WTC11 (cell line): ENCODE measurements at regions not wholly inside any gene's neighbourhood (a gene's known extent, or its start where the extent isn't known, plus 50 kb on each side); places are given as distances from the start of the nearest gene placed in this dataset.

Experiments used
- ATAC-seq: fragments of 200-7000 bp; cut with Tn5 transposase; 2 replicates; pipeline ENCODE4 v1.10.0; 2021; ENCODE audit warnings: mild to moderate bottlenecking, moderate library complexity
- CTCF ChIA-PET: fragments of 300-600 bp; sonication (Branson Sonifier 250); formaldehyde crosslinking; loops from one replicate; lab custom pipeline; 2021; ENCODE audit warnings: antibody characterized with exemption; lab: Charles Lee
- POLR2A ChIA-PET: fragments of 350-600 bp; sonication (Branson Sonifier 250); formaldehyde crosslinking; loops from one replicate; lab custom pipeline; 2021; ENCODE audit warnings: antibody characterized with exemption; lab: Charles Lee
- DNase-seq: peaks from one replicate; pipeline ENCODE4 v3.0.0; 2021; ENCODE audit warnings: low spot score
- H3K27ac Mint-ChIP-seq: 2 replicates; pipeline ENCODE4 v1.8.0; 2021; ENCODE audit warnings: mixed read lengths
- H3K27me3 Mint-ChIP-seq: 2 replicates; pipeline ENCODE4 v1.8.0; 2021; ENCODE audit warnings: low read depth, mild to moderate bottlenecking, moderate library complexity, mixed read lengths
- H3K36me3 Mint-ChIP-seq: 2 replicates; pipeline ENCODE4 v1.8.0; 2021; ENCODE audit warnings: mixed read lengths
- H3K4me1 Mint-ChIP-seq: 2 replicates; pipeline ENCODE4 v1.8.0; 2022; ENCODE audit warnings: mixed read lengths
- H3K4me3 Mint-ChIP-seq: 2 replicates; pipeline ENCODE4 v1.8.0; 2021; ENCODE audit warnings: mild to moderate bottlenecking, moderate library complexity, mixed read lengths
- H3K9me3 Mint-ChIP-seq: 2 replicates; pipeline ENCODE4 v1.8.0; 2021; ENCODE audit warnings: mixed read lengths
- GABPB1 ChIP-seq: sonication (generic); formaldehyde crosslinking; IDR thresholded peaks from 2 replicates; pipeline ENCODE4 v1.8.1; 2023; ENCODE audit warnings: mild to moderate bottlenecking, missing genetic modification reagents
- MYBL2 ChIP-seq: sonication (generic); formaldehyde crosslinking; IDR thresholded peaks from 2 replicates; pipeline ENCODE4 v1.8.1; 2023; ENCODE audit warnings: mild to moderate bottlenecking, moderate library complexity, missing genetic modification reagents
- NFATC4 ChIP-seq: fragments of 250-450 bp; sonication (Bioruptor Pico); IDR thresholded peaks from 2 replicates; pipeline ENCODE4 v1.9.0; 2021; ENCODE audit warnings: mild to moderate bottlenecking
- SMAD4 ChIP-seq: sonication (generic); formaldehyde crosslinking; IDR thresholded peaks from 2 replicates; pipeline ENCODE4 v1.8.0; 2022; ENCODE audit warnings: mild to moderate bottlenecking, missing genetic modification reagents
- SOX15 ChIP-seq: fragments of 250-450 bp; sonication (Bioruptor Pico); IDR thresholded peaks from 2 replicates; pipeline ENCODE4 v1.9.0; 2021; ENCODE audit warnings: mild to moderate bottlenecking
- ZNF121 ChIP-seq: sonication (generic); formaldehyde crosslinking; IDR thresholded peaks from 2 replicates; pipeline ENCODE4 v1.8.0; 2023; ENCODE audit warnings: missing genetic modification reagents
- ZNF263 ChIP-seq: sonication (generic); formaldehyde crosslinking; IDR thresholded peaks from 2 replicates; pipeline ENCODE4 v1.8.1; 2022; ENCODE audit warnings: low read depth, mild to moderate bottlenecking, moderate library complexity, missing genetic modification reagents
- TF ChIP-seq, protein P1 (sequence below): sonication (generic); formaldehyde crosslinking; IDR thresholded peaks from 2 replicates; pipeline ENCODE4 v1.8.1; 2023; ENCODE audit warnings: mild to moderate bottlenecking, missing genetic modification reagents, borderline replicate concordance
- TF ChIP-seq, protein P2 (sequence below): sonication (generic); formaldehyde crosslinking; IDR thresholded peaks from 2 replicates; pipeline ENCODE4 v1.8.1; 2022; ENCODE audit warnings: low read depth, missing genetic modification reagents, borderline replicate concordance
- TF ChIP-seq, protein P3 (sequence below): sonication (generic); formaldehyde crosslinking; IDR thresholded peaks from 2 replicates; pipeline ENCODE4 v1.8.1; 2023; ENCODE audit warnings: mild to moderate bottlenecking, missing genetic modification reagents
- TF ChIP-seq, protein P4 (sequence below): fragments of 250-450 bp; sonication (Bioruptor Pico); IDR thresholded peaks from 2 replicates; pipeline ENCODE4 v1.8.0; 2021; ENCODE audit warnings: mild to moderate bottlenecking
- TF ChIP-seq, protein P5 (sequence below): sonication (generic); formaldehyde crosslinking; IDR thresholded peaks from 2 replicates; pipeline ENCODE4 v1.8.0; 2022; ENCODE audit warnings: mild to moderate bottlenecking, missing genetic modification reagents
- TF ChIP-seq, protein P6 (sequence below): sonication (generic); formaldehyde crosslinking; conservative IDR thresholded peaks from 2 replicates; pipeline ENCODE4 v1.8.1; 2022; ENCODE audit warnings: mild to moderate bottlenecking, missing genetic modification reagents
- TF ChIP-seq, protein P7 (sequence below): sonication (generic); formaldehyde crosslinking; IDR thresholded peaks from 2 replicates; pipeline ENCODE4 v1.8.1; 2022; ENCODE audit warnings: mild to moderate bottlenecking, moderate library complexity, missing genetic modification reagents

DNA sequence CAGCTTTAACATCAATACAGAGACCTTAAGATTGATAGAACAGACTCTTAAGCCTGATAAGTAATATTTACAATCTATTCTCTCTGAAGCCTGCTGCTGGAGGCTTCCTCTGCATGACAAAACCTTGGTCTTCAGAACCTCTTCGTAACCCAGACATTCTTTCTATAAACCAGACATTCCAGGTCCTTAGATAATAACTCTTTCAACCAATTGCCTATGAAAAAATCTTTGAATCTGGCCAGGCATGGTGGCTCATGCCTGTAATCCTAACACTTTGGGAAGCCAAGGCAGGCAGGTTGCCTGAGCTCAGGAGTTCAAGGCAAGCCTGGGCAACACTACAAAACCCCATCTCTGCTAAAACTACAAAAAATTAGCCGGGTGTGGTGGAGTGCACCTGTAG is 327.8 kb downstream of the ENC1 start (continued):
- TF ChIP-seq, protein P1, sequence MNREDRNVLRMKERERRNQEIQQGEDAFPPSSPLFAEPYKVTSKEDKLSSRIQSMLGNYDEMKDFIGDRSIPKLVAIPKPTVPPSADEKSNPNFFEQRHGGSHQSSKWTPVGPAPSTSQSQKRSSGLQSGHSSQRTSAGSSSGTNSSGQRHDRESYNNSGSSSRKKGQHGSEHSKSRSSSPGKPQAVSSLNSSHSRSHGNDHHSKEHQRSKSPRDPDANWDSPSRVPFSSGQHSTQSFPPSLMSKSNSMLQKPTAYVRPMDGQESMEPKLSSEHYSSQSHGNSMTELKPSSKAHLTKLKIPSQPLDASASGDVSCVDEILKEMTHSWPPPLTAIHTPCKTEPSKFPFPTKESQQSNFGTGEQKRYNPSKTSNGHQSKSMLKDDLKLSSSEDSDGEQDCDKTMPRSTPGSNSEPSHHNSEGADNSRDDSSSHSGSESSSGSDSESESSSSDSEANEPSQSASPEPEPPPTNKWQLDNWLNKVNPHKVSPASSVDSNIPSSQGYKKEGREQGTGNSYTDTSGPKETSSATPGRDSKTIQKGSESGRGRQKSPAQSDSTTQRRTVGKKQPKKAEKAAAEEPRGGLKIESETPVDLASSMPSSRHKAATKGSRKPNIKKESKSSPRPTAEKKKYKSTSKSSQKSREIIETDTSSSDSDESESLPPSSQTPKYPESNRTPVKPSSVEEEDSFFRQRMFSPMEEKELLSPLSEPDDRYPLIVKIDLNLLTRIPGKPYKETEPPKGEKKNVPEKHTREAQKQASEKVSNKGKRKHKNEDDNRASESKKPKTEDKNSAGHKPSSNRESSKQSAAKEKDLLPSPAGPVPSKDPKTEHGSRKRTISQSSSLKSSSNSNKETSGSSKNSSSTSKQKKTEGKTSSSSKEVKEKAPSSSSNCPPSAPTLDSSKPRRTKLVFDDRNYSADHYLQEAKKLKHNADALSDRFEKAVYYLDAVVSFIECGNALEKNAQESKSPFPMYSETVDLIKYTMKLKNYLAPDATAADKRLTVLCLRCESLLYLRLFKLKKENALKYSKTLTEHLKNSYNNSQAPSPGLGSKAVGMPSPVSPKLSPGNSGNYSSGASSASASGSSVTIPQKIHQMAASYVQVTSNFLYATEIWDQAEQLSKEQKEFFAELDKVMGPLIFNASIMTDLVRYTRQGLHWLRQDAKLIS = no peak
- no peak for TF ChIP-seq GABPB1 (CRISPR knock-in tag)

DNA sequence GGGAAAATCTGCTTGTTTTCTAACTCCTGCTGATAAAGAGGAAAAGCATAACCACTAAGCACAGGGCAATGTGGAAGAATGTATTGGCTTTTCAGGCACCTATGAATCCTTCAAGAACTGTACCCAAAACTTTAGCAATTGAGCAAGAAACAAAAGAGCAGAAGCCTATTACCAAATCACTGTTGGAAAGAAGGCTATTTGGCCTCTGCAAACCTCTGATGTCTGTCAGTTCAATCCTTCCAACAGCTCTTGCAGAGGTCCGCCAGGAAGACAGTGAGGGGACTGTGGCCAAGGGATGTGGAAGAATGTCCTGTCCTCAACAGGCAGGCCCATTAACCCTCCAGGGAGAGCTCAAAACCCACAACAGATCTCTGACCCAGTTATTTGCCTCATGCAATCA is 328.6 kb downstream of the ENC1 start:
- H3K27me3 Mint-ChIP-seq = no peaks in the 10 kb centered on the region
- no peak overlapping the region for H3K27ac Mint-ChIP-seq
- TF ChIP-seq SMAD4 (CRISPR knock-in tag) (no peak), ZNF263 (CRISPR knock-in tag) (no peak), NFATC4 (CRISPR knock-in tag) (no peak), MYBL2 (CRISPR knock-in tag) (no peak), SOX15 (CRISPR knock-in tag) (no peak), ZNF121 (CRISPR knock-in tag) (no peak)
- TF ChIP-seq, protein P2, sequence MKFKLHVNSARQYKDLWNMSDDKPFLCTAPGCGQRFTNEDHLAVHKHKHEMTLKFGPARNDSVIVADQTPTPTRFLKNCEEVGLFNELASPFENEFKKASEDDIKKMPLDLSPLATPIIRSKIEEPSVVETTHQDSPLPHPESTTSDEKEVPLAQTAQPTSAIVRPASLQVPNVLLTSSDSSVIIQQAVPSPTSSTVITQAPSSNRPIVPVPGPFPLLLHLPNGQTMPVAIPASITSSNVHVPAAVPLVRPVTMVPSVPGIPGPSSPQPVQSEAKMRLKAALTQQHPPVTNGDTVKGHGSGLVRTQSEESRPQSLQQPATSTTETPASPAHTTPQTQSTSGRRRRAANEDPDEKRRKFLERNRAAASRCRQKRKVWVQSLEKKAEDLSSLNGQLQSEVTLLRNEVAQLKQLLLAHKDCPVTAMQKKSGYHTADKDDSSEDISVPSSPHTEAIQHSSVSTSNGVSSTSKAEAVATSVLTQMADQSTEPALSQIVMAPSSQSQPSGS (CRISPR knock-in tag) = no peak
- TF ChIP-seq, protein P3, sequence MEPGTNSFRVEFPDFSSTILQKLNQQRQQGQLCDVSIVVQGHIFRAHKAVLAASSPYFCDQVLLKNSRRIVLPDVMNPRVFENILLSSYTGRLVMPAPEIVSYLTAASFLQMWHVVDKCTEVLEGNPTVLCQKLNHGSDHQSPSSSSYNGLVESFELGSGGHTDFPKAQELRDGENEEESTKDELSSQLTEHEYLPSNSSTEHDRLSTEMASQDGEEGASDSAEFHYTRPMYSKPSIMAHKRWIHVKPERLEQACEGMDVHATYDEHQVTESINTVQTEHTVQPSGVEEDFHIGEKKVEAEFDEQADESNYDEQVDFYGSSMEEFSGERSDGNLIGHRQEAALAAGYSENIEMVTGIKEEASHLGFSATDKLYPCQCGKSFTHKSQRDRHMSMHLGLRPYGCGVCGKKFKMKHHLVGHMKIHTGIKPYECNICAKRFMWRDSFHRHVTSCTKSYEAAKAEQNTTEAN (CRISPR knock-in tag) = no peak
- TF ChIP-seq, protein P4, sequence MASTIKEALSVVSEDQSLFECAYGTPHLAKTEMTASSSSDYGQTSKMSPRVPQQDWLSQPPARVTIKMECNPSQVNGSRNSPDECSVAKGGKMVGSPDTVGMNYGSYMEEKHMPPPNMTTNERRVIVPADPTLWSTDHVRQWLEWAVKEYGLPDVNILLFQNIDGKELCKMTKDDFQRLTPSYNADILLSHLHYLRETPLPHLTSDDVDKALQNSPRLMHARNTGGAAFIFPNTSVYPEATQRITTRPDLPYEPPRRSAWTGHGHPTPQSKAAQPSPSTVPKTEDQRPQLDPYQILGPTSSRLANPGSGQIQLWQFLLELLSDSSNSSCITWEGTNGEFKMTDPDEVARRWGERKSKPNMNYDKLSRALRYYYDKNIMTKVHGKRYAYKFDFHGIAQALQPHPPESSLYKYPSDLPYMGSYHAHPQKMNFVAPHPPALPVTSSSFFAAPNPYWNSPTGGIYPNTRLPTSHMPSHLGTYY = no peak
- TF ChIP-seq, protein P5, sequence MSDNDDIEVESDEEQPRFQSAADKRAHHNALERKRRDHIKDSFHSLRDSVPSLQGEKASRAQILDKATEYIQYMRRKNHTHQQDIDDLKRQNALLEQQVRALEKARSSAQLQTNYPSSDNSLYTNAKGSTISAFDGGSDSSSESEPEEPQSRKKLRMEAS (CRISPR knock-in tag) = no peak
- TF ChIP-seq, protein P6, sequence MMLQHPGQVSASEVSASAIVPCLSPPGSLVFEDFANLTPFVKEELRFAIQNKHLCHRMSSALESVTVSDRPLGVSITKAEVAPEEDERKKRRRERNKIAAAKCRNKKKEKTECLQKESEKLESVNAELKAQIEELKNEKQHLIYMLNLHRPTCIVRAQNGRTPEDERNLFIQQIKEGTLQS (CRISPR knock-in tag) = no peak
- TF ChIP-seq, protein P7, sequence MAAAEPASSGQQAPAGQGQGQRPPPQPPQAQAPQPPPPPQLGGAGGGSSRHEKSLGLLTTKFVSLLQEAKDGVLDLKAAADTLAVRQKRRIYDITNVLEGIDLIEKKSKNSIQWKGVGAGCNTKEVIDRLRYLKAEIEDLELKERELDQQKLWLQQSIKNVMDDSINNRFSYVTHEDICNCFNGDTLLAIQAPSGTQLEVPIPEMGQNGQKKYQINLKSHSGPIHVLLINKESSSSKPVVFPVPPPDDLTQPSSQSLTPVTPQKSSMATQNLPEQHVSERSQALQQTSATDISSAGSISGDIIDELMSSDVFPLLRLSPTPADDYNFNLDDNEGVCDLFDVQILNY (CRISPR knock-in tag) = no peak
- no peaks in the 10 kb centered on the region; the same call in none of the 2 replicates for H3K9me3 Mint-ChIP-seq
- H3K36me3 Mint-ChIP-seq = no peaks in the 10 kb centered on the region
- DNase-seq (no peak), ATAC-seq (no peak)
- H3K4me3 Mint-ChIP-seq = no peak overlapping the region
- H3K4me1 Mint-ChIP-seq = no peaks in the 10 kb centered on the region
- ChIA-PET CTCF (no interaction called here), POLR2A (no interaction called here)
